Activated CD4-positive, alpha-beta T cell treated with anti-CD3 and anti-CD28 coated beads, Interleukin-2, amount 10 ng/mL, durations not matched to agents 7 days and 5 days (primary cell): ENCODE measurements at regions not wholly inside any gene's neighbourhood (a gene's known extent, or its start where the extent isn't known, plus 50 kb on each side); places are given as distances from the start of the nearest gene placed in this dataset.

Experiments
- CTCF ChIA-PET: fragments of 350-600 bp; sonication (Branson Sonifier 250); formaldehyde crosslinking; loops from one replicate; lab custom pipeline; 2021; ENCODE audit warnings: antibody characterized with exemption; lab: Charles Lee
- POLR2A ChIA-PET: fragments of 350-600 bp; sonication (Branson Sonifier 250); formaldehyde crosslinking; loops from one replicate; lab custom pipeline; 2021; ENCODE audit warnings: antibody characterized with exemption; lab: Charles Lee
- DNase-seq: peaks from one replicate; pipeline ENCODE4 v3.0.0-alpha.2; 2020
- H3K27ac Mint-ChIP-seq: one replicate; pipeline ENCODE4 v1.8.0; 2021; ENCODE audit warnings: mild to moderate bottlenecking, moderate library complexity, mixed read lengths
- H3K27me3 Mint-ChIP-seq: one replicate; pipeline ENCODE4 v1.8.0; 2021; ENCODE audit warnings: mixed read lengths
- H3K36me3 Mint-ChIP-seq: one replicate; pipeline ENCODE4 v1.8.0; 2021; ENCODE audit warnings: low read depth, mixed read lengths
- H3K4me1 Mint-ChIP-seq: one replicate; pipeline ENCODE4 v1.8.0; 2021; ENCODE audit warnings: mixed read lengths
- H3K4me3 Mint-ChIP-seq: one replicate; pipeline ENCODE4 v1.8.0; 2021; ENCODE audit warnings: mild to moderate bottlenecking, moderate library complexity, mixed read lengths
- H3K9me3 Mint-ChIP-seq: one replicate; pipeline ENCODE4 v1.8.0; 2021; ENCODE audit warnings: mixed read lengths

- H3K27ac Mint-ChIP-seq = no peak overlapping the region
- H3K36me3 Mint-ChIP-seq = no peaks in the 10 kb centered on the region
- no peaks in the 10 kb centered on the region for H3K27me3 Mint-ChIP-seq
- H3K4me3 Mint-ChIP-seq = no peak overlapping the region
- DNase-seq = no peak
- no peaks in the 10 kb centered on the region for H3K9me3 Mint-ChIP-seq
- ChIA-PET CTCF (no interaction called here), POLR2A (no interaction called here)
- H3K4me1 Mint-ChIP-seq = no peaks in the 10 kb centered on the region
Measured at GRCh38 chr18:60862988-60863387, 470.2 kb upstream of the CDH20 start.

GRCh38 chr18:60865801-60866200 lies 467.4 kb upstream of the CDH20 start:
- ChIA-PET CTCF (no interaction called here), POLR2A (no interaction called here)
- no peak for DNase-seq
- Mint-ChIP-seq H3K27ac (no peak overlapping the region), H3K27me3 (no peaks in the 10 kb centered on the region), H3K36me3 (no peaks in the 10 kb centered on the region), H3K9me3 (no peaks in the 10 kb centered on the region), H3K4me1 (no peaks in the 10 kb centered on the region), H3K4me3 (no peak overlapping the region)

- Mint-ChIP-seq H3K27me3 (no peaks in the 10 kb centered on the region), H3K27ac (no peak overlapping the region), H3K4me3 (no peak overlapping the region), H3K9me3 (peaks cover 2% of the 10 kb centered on the region), H3K36me3 (no peaks in the 10 kb centered on the region), H3K4me1 (no peaks in the 10 kb centered on the region)
- ChIA-PET CTCF (no interaction called here), POLR2A (no interaction called here)
- DNase-seq = no peak
Measured at GRCh38 chr18:60870261-60871153, 462.7 kb upstream of the CDH20 start.

- Mint-ChIP-seq H3K4me1 (no peaks in the 10 kb centered on the region), H3K9me3 (peaks cover 2% of the 10 kb centered on the region), H3K36me3 (no peaks in the 10 kb centered on the region), H3K4me3 (no peak overlapping the region), H3K27ac (no peak overlapping the region), H3K27me3 (no peaks in the 10 kb centered on the region)
- DNase-seq = no peak
- ChIA-PET POLR2A (no interaction called here), CTCF (no interaction called here)
Measured at GRCh38 chr18:60872434-60872833, 460.8 kb upstream of the CDH20 start.

GRCh38 chr18:60873708-60874107 lies 459.5 kb upstream of the CDH20 start:
- CTCF ChIA-PET = no interaction called here
- Mint-ChIP-seq H3K4me1 (no peaks in the 10 kb centered on the region), H3K36me3 (no peaks in the 10 kb centered on the region), H3K9me3 (peaks cover 2% of the 10 kb centered on the region), H3K4me3 (no peak overlapping the region), H3K27me3 (no peaks in the 10 kb centered on the region), H3K27ac (no peak overlapping the region)
- POLR2A ChIA-PET = no interaction called here
- DNase-seq = no peak

- peaks cover 2% of the 10 kb centered on the region for H3K9me3 Mint-ChIP-seq
- H3K36me3 Mint-ChIP-seq = no peaks in the 10 kb centered on the region
- CTCF ChIA-PET = no interaction called here
- no peak for DNase-seq
- no peak overlapping the region for H3K27ac Mint-ChIP-seq
- H3K4me3 Mint-ChIP-seq = no peak overlapping the region
- no peaks in the 10 kb centered on the region for H3K27me3 Mint-ChIP-seq
- POLR2A ChIA-PET = no interaction called here
- no peaks in the 10 kb centered on the region for H3K4me1 Mint-ChIP-seq
Measured at GRCh38 chr18:60875957-60876507, 457.2 kb upstream of the CDH20 start.

- H3K36me3 Mint-ChIP-seq = no peaks in the 10 kb centered on the region
- no peaks in the 10 kb centered on the region for H3K4me1 Mint-ChIP-seq
- CTCF ChIA-PET = no interaction called here
- H3K27me3 Mint-ChIP-seq = no peaks in the 10 kb centered on the region
- DNase-seq = no peak
- POLR2A ChIA-PET = no interaction called here
- H3K9me3 Mint-ChIP-seq = no peaks in the 10 kb centered on the region
- H3K4me3 Mint-ChIP-seq = no peak overlapping the region
- H3K27ac Mint-ChIP-seq = no peak overlapping the region
Measured at GRCh38 chr18:60880184-60880583, 453.0 kb upstream of the CDH20 start.

GRCh38 chr18:60883587-60883986 lies 449.6 kb upstream of the CDH20 start:
- ChIA-PET CTCF (no interaction called here), POLR2A (no interaction called here)
- no peak overlapping the region for H3K4me3 Mint-ChIP-seq
- no peak overlapping the region for H3K27ac Mint-ChIP-seq
- no peaks in the 10 kb centered on the region for H3K36me3 Mint-ChIP-seq
- no peaks in the 10 kb centered on the region for H3K9me3 Mint-ChIP-seq
- no peaks in the 10 kb centered on the region for H3K4me1 Mint-ChIP-seq
- no peaks in the 10 kb centered on the region for H3K27me3 Mint-ChIP-seq
- DNase-seq = no peak

GRCh38 chr18:60888071-60888624 lies 445.1 kb upstream of the CDH20 start:
- Mint-ChIP-seq H3K4me3 (no peak overlapping the region), H3K27ac (no peak overlapping the region), H3K9me3 (no peaks in the 10 kb centered on the region), H3K4me1 (no peaks in the 10 kb centered on the region), H3K27me3 (no peaks in the 10 kb centered on the region), H3K36me3 (no peaks in the 10 kb centered on the region)
- no peak for DNase-seq
- ChIA-PET POLR2A (no interaction called here), CTCF (no interaction called here)

GRCh38 chr18:60889442-60889841 lies 443.8 kb upstream of the CDH20 start:
- no peaks in the 10 kb centered on the region for H3K4me1 Mint-ChIP-seq
- no peak overlapping the region for H3K27ac Mint-ChIP-seq
- DNase-seq = no peak
- H3K36me3 Mint-ChIP-seq = no peaks in the 10 kb centered on the region
- no peaks in the 10 kb centered on the region for H3K9me3 Mint-ChIP-seq
- CTCF ChIA-PET = no interaction called here
- POLR2A ChIA-PET = no interaction called here
- no peak overlapping the region for H3K4me3 Mint-ChIP-seq
- no peaks in the 10 kb centered on the region for H3K27me3 Mint-ChIP-seq

GRCh38 chr18:60891936-60892335 lies 441.3 kb upstream of the CDH20 start:
- Mint-ChIP-seq H3K27ac (no peak overlapping the region), H3K4me1 (no peaks in the 10 kb centered on the region), H3K27me3 (no peaks in the 10 kb centered on the region), H3K9me3 (no peaks in the 10 kb centered on the region), H3K36me3 (no peaks in the 10 kb centered on the region), H3K4me3 (no peak overlapping the region)
- ChIA-PET CTCF (no interaction called here), POLR2A (no interaction called here)
- no peak for DNase-seq

GRCh38 chr18:60892441-60892840 lies 440.8 kb upstream of the CDH20 start:
- Mint-ChIP-seq H3K27ac (no peak overlapping the region), H3K27me3 (no peaks in the 10 kb centered on the region), H3K9me3 (no peaks in the 10 kb centered on the region), H3K4me1 (no peaks in the 10 kb centered on the region), H3K4me3 (no peak overlapping the region), H3K36me3 (no peaks in the 10 kb centered on the region)
- CTCF ChIA-PET = no interaction called here
- no peak for DNase-seq
- POLR2A ChIA-PET = no interaction called here

- Mint-ChIP-seq H3K4me3 (no peak overlapping the region), H3K27me3 (no peaks in the 10 kb centered on the region), H3K9me3 (no peaks in the 10 kb centered on the region), H3K27ac (no peak overlapping the region), H3K4me1 (no peaks in the 10 kb centered on the region), H3K36me3 (no peaks in the 10 kb centered on the region)
- POLR2A ChIA-PET = no interaction called here
- no peak for DNase-seq
- CTCF ChIA-PET = no interaction called here
Measured at GRCh38 chr18:60892855-60893254, 440.4 kb upstream of the CDH20 start.
